GM19468 (cell line): ENCODE measurements at regions not wholly inside any gene's neighbourhood (a gene's known extent, or its start where the extent isn't known, plus 50 kb on each side); places are given as distances from the start of the nearest gene placed in this dataset.
"Not testable (repeated sequence)": the region's sequence is repeated elsewhere in the genome, so short reads cannot be mapped to it uniquely, and the experiment has no call there.

Experiments
- ATAC-seq: cut with Tn5 transposase; IDR thresholded peaks from one replicate; pipeline ENCODE4 v1.9.1; 2021; ENCODE audit warnings: mild to moderate bottlenecking, moderate library complexity, moderate number of reproducible peaks; ENCODE audit not compliant: unreplicated experiment; ENCODE audit errors: extremely low read depth

GRCh38 chr12:86411710-86412109 is 155.5 kb upstream of the MGAT4C start:
- no peak for ATAC-seq

- ATAC-seq = no peak
Measured at GRCh38 chr12:86407620-86408208, 151.5 kb upstream of the MGAT4C start.

GRCh38 chr12:86389949-86390348 is 133.8 kb upstream of the MGAT4C start:
- ATAC-seq = no peak

GRCh38 chr12:86387591-86388145 is 131.5 kb upstream of the MGAT4C start:
- ATAC-seq = no peak

GRCh38 chr12:86383759-86384158 is 127.6 kb upstream of the MGAT4C start:
- ATAC-seq = not testable (repeated sequence)

GRCh38 chr12:86379337-86379736 is 123.1 kb upstream of the MGAT4C start:
- ATAC-seq = no peak

GRCh38 chr12:86376052-86376451 is 119.9 kb upstream of the MGAT4C start:
- ATAC-seq = no peak

- ATAC-seq = no peak
Measured at GRCh38 chr12:86373813-86374212, 117.6 kb upstream of the MGAT4C start.

- no peak for ATAC-seq
Measured at GRCh38 chr12:86367137-86367536, 110.9 kb upstream of the MGAT4C start.

- ATAC-seq = no peak
Measured at GRCh38 chr12:86349196-86349595, 93.0 kb upstream of the MGAT4C start.

GRCh38 chr12:86333955-86334522 is 77.8 kb upstream of the MGAT4C start:
- no peak for ATAC-seq

GRCh38 chr12:86331457-86331856 is 75.3 kb upstream of the MGAT4C start:
- ATAC-seq = no peak

- no peak for ATAC-seq
Measured at GRCh38 chr12:86331012-86331411, 74.8 kb upstream of the MGAT4C start.

GRCh38 chr12:86312232-86312631 is 56.0 kb upstream of the MGAT4C start:
- no peak for ATAC-seq
